Stimulated activated CD4-positive, alpha-beta T cell treated with anti-CD3 and anti-CD28 coated beads, Interleukin-12 subunit alpha, Interleukin-12 subunit beta, amount 100 ng/mL, for 24 hours (primary cell): ENCODE measurements at regions not wholly inside any gene's neighbourhood (a gene's known extent, or its start where the extent isn't known, plus 50 kb on each side); places are given as distances from the start of the nearest gene placed in this dataset.

Source experiments
- DNase-seq, 2 experiments: peaks; one replicate each; pipeline ENCODE4 v3.0.0-alpha.2; 2020; ENCODE audit warnings: low read depth in 2 of 2

- DNase-seq = no peak
These were observed 884.3 kb downstream of the TSN start for GRCh38 chr2:122639711-122640110.

- no peak for DNase-seq
These were observed 888.4 kb downstream of the TSN start for GRCh38 chr2:122643725-122644329.

DNA sequence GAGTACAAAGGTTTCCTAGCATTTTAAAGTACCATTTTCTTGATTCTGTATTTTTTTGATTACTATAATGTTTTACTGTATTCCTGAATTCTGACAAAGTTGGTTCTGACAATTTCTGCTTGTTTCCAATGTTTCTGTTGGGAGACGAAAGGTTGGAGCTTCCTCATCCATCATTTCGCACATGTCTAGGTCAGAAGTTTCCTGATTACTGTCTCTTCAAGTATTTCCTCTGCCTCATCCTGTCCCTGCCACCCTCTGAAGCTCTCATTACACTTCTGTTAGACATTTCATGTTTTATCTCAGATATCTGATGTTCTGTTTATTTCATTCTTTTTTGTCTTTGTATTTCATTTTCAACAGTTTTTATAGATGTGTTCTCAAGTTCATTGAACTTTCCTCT lies 895.8 kb downstream of the TSN start:
- no peak for DNase-seq

- no peak for DNase-seq
These were observed 896.3 kb downstream of the TSN start for GRCh38 chr2:122651780-122652179.

- DNase-seq = no peak
These were observed 897.2 kb downstream of the TSN start for GRCh38 chr2:122652670-122653069.

DNA sequence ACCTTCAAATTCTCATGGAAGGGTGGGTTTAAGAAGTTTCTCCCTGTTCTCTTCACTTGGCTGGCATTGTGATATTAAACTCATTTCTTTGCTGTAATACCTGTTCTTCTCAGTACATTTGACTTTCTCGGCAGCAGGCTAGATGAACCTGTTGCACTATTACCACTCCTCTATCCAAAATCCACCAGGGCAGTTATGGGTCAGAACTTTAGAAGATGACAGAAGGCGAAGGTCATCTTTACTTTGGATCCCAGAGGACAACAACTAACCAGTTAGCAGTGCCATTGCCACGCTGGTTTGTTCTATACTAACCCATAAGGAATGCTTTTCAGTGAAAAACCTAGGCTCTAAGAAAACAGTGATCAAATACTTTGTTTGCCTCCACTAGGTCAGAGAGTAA lies 901.0 kb downstream of the TSN start:
- DNase-seq = no peak

DNA sequence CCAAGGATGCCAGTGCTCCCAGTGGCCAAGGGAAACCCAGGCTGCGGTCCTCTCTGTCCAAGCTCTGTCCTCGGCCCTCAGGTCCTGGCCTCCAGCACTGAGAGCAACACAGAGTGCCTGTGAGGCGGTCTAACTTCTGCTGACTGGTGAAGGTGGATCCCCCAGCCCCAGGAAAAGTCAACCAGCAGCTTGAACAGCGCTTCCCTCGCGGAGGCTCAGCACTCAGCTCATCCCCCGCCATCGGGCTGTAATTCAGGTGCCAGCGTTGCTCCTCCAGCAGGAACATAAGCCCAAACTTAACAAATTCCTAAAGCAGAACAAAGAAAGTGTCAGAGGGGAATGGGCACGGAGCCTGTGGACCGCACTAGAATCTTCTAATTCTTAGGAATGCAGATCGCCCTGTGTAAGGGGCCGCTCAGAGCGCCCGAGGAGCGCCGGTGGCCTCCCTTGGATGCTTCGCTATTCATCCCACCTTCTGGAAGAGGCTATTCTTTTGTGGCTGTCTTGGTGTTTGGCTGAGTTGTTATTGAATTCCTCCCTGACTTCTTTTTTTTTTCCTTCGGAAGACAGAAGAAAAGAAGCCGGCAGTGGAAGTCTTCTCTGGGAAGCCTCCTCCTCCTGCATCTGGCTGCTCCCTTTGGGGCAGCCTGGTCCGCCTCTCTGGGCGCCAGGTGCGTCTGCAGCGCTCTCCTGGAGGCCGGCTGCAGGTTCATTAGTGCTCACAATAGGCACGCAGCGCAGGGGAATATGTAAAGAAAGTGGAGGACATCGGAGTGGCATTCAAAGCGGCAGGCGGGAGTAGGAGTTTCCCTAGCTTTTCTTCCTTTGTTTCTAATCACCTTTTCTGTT lies 905.6 kb downstream of the TSN start:
- no peak for DNase-seq

DNA sequence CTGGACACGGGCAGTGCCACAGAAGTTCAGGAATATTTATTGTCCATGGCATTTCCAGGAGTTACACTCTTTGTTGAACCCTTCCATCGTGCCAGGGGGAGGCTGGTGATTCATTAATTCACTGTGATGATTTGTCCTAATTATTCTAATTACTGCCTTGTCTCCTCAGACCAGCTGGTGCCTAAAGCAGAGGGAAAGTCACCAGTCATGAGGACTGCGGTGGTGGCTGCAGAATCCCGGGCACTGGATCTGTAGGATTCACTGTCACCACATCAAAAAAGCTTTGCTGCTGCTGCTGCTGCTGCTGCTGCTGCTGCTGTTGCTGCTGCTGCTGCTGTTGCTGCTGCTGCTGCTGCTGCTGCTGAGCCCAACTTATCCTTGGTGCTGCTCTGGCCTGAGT lies 908.2 kb downstream of the TSN start:
- DNase-seq = no peak

DNA sequence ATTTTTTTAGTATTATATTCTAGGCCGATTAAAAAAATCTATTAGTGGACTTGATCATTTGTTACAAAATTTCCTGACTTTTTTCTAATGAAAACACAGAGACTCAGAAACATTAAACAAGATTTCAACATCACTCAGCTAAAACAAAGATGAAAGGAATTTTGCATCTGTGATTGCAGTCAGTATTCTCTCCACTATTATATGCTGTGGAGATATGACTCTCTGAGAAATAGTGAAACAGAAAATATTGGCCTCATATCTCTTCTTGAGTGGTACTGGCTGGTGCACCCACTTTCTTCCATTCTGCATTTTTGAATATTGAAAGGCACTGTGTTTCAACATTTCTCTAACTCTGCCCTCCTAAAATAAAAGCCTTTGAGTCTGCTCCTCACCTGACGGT lies 914.2 kb downstream of the TSN start:
- DNase-seq = no peak

GRCh38 chr2:122670897-122671296 lies 915.4 kb downstream of the TSN start:
- DNase-seq = no peak

DNA sequence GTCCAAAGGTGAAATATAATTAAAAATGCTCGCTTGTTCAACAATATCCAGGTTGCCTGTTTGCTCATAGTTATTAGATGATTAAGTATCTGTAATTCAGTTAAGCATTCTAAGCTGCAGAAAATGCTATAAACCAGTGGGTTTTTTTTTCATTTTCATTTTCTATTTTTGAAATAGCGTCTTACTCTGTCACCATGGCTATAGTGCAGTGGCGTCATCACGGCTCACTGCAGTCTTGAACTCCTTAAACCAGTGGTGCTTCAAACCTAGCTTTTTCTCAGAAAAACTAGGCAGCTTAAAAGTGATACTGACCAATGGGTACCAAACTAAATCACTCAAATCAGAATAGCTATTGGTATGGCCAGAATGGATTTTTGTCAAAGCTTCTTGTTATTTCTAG lies 925.2 kb downstream of the TSN start:
- no peak for DNase-seq

- no peak for DNase-seq
These were observed 926.2 kb downstream of the TSN start for GRCh38 chr2:122681626-122682025.

DNA sequence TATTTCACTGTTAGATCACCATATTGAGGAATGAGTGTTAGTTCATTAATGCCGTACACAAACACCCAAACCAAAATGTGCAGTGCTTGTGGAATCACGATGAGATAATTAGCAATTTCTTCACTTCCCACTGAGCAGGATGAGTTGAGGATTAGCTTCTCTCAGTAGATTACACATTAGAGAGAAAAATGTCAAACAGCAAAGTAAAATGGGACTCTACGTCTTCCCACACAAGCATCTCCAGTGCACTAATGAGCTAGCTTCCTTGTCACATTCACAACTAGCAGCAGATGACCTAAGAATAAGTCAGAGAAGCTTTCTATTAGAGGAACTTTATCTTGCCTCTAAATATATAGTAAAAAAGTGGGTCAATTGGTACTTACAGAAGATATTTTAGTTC lies 926.9 kb downstream of the TSN start:
- no peak for DNase-seq

- DNase-seq = no peak
These were observed 927.6 kb downstream of the TSN start for GRCh38 chr2:122683018-122683417.

DNA sequence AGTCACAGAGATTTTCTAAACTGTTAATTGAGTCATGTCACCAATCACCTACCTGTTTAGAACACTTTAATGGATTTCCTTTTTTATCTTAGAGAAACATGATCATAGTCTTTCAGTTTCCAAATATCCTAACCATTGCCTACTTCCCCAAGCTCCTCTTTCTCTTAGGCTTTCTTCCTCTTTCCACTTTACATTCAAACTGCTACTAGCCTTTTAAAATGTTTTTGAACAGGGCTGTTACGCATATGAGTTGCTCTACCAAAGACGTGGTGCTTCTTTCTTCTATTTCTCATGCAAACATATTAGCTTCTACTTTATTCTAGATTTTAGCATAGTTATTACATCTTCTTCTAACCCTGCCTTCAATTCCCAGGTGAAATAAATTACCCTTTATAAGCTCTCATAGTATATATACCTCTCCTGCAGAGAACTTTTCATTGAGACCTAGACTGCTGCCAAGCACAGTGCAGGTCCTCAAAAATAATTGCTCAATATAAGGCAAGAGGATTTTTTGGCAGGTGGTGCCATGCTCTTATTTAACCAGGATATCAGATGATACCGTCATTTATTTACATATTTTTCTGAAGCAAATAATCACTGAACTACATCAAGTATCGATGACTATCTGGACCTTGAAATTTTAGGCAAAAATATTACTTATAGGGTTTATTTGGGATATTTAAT lies 937.1 kb downstream of the TSN start:
- DNase-seq = no peak

DNA sequence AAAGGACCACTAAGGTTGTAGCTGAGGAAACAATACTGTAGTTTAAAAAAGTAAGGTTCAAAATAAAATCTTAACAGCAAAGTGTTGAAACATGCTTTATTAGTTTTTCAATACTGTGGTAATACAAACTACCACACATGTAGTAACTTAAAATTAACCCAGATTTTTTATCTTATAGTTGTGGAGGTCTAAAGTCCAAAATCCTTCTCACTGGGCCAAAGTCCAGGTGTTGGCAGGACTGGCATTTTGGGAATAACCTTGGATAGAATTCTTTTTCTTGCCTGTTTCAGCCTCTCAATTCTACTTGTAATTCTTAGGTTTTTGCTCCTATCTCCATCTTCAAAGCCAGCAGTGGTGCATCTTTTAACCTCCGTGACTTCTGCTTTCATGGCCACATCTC lies 942.0 kb downstream of the TSN start:
- DNase-seq = no peak

DNA sequence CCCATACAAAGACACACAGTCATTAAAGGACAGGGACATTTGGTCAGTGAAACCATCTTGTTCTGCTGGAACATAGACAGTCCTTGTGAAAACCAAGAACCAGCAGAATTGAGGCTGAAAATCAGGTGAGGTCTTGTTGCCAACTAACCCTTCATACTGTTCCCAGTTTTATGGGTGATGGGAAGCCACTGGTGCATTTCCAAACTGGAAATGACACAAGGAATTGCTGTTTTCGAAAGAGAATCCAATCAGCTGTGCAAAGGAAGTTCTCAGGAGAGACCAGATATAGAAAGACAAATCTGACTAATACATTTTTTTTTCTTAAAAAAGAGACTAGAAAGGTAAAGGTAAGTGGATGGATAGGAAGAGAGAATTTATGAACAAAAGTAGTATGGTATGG lies 948.2 kb downstream of the TSN start:
- DNase-seq = no peak

DNA sequence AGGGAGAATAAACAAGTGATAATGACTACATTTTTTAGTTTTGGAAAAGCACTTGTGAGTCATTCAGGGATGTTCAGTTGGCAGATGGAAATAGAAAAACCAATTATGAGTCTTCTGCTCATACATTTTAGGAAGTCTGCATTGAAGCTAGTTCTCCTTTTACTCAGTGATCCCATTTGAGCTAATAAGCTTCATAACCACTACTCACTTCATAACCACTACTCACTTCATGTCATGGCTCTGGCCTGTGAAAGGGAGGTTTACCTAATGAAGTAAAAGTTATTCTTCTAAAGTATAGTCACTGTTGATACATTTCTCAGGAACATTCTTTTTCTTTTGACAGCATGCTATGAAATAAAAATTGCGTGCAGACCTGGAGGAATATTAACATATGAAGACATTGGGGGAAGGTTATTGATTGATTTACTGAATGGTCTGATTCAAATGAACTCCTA lies 948.7 kb downstream of the TSN start:
- no peak for DNase-seq

- no peak for DNase-seq
These were observed 950.3 kb downstream of the TSN start for GRCh38 chr2:122705746-122706145.

DNA sequence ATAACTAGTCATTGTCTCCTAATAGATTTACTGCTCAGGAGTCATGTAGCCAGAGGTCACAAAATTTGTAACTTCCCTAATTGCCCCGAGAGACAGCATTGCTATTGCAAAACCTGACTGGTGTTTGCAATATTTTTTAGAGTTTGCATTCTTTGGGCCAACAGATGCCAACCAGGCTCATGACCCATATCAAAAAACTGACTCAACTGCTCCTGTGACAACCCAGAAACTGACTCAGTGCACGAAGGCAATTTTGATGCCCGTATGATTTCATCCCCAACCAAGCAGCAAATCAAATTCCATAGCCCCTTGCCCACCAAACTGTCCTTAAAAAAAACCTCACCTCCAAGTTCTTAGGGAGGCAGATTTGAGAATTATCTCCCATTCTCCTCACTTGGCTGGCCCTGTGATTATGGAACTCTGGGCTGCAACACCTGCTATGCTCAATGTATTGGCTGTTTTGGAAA lies 951.3 kb downstream of the TSN start:
- no peak for DNase-seq

- no peak for DNase-seq
These were observed 951.9 kb downstream of the TSN start for GRCh38 chr2:122707224-122707824.

GRCh38 chr2:122710049-122710448 lies 954.6 kb downstream of the TSN start:
- no peak for DNase-seq
